GM18873 (cell line): ENCODE measurements at regions not wholly inside any gene's neighbourhood (a gene's known extent, or its start where the extent isn't known, plus 50 kb on each side); places are given as distances from the start of the nearest gene placed in this dataset.
"Not testable (repeated sequence)": the region's sequence is repeated elsewhere in the genome, so short reads cannot be mapped to it uniquely, and the experiment has no call there.

ENCODE experiments used
- ATAC-seq: cut with Tn5 transposase; IDR thresholded peaks from one replicate; pipeline ENCODE4 v1.9.1; 2021; ENCODE audit warnings: mild to moderate bottlenecking, moderate library complexity, moderate number of reproducible peaks; ENCODE audit not compliant: unreplicated experiment, low FRiP score

GRCh38 chr5:166856791-166857190 lies 1434.7 kb upstream of the WWC1 start:
- no peak for ATAC-seq

GRCh38 chr5:166860426-166860825 lies 1431.0 kb upstream of the WWC1 start:
- ATAC-seq, result no peak

- no peak for ATAC-seq
Observed at GRCh38 chr5:166862581-166862980, 1428.9 kb upstream of the WWC1 start.

DNA sequence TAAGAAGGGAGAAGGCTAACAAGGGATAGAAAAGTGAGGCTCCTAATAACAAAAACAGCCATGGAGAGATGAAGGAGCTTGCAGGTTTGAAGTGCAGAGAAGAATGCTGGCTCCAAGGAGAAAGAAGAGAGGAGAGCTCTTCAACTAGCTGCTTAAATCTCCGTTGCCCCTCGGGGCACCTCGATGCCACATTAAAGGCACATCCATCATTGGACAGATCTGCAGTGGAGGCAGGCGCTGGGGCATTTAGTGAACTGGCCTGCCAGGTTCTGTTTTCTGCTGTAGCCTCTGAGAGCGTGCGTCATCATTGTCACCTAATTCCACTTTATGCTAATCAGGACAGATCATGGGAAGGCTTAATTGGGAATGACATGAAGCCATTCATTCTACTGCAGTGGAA lies 1426.2 kb upstream of the WWC1 start:
- no peak for ATAC-seq

- no peak for ATAC-seq
Observed at GRCh38 chr5:166880456-166880855, 1411.0 kb upstream of the WWC1 start.

DNA sequence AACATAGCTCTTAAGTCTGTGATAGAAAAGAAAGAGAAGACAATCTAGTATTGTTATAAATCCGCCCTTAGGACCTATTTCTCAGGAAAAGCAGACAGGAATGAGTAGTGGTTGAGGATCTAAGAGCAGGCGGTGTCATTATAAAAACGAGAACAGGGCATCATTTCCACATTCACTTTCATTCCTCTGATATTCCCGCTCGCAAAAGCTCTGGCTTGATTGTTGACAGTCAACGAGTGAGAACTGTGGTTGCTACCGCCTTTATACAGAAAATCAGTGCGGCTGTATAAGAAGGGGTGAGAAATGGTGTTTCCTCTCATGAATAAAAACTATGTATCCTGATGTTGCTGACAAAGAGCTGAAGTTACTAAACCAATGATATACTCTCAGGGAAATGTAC lies 1409.6 kb upstream of the WWC1 start:
- ATAC-seq, result no peak

GRCh38 chr5:166883016-166883415 lies 1408.4 kb upstream of the WWC1 start:
- no peak for ATAC-seq

DNA sequence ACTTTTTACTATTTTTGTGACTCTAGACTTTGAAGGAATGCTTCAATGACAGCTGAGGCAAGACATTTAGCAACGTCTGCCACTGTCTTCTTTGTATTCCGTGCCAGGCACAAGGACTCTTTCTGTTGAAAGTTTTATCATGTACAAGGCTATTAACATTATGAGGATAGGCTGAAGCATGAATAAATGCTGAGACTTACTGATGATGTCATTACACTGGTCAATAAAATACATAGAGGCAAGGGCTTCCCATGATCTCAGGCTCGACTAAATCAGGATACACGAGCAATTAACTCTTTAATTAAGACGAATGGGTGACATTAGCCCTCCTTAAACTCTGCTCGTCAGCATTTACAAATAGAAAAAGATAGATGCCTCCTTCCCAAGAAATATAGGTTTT lies 1393.3 kb upstream of the WWC1 start:
- ATAC-seq, result no peak

GRCh38 chr5:166899343-166899742 lies 1392.1 kb upstream of the WWC1 start:
- ATAC-seq, result no peak

GRCh38 chr5:166904571-166904970 lies 1386.9 kb upstream of the WWC1 start:
- no peak for ATAC-seq

DNA sequence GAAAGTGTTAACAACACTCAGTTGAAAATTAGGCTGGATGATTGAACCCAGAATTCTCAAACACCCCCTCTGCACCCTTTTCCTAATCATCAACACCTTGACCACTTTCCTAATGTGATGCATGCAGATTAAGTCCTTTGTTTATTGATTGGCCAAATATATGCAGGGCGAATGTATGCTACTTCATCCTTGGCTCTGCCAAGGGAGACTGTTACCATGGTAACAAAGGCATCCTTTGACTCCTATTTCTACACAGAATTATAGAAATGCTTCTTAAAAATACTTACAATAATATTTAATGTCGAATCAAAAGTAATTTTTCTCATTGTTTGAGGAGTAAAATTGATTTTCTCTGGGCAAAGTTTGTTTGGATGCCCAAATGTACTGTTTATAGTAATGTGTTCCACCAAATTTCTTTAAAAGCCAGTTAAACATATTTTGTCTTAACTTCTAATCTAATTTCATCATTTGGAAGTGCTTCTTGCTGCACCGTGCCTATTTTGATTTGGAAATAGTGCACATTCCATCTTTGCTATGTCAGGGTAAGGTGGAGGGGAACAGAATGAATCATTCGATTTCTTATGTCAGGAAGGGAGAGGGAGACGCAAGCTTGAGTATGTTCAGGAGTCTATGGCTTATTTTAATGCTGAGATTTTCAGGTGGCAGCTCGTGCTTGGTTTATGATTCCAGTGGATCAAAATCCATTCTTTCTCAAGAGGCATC lies 1384.3 kb upstream of the WWC1 start:
- no peak for ATAC-seq

DNA sequence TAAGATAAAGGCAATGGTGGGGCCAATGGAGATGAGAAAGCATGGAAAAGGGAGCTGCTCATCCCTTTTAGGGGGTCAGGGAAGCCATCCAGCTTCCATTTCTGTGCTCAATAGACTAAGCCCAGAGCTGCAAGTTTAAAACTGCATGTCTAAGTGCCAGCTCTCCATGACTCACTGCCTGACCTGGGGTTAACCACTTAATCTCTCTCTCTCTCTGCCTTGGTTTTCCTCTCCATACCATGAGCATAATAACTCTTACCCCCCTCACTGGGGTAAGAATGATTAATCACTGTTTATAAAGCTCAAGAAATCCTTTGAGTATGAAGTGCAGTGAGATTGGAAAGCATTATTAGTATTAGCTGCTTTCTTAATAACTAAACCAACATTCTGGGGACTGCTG lies 1382.4 kb upstream of the WWC1 start:
- ATAC-seq, result no peak

GRCh38 chr5:166909926-166910325 lies 1381.5 kb upstream of the WWC1 start:
- ATAC-seq, result no peak

- ATAC-seq, result no peak
Observed at GRCh38 chr5:166910995-166911394, 1380.5 kb upstream of the WWC1 start.

GRCh38 chr5:166916021-166916420 lies 1375.4 kb upstream of the WWC1 start:
- ATAC-seq, result no peak

- no peak for ATAC-seq
Observed at GRCh38 chr5:166926138-166926537, 1365.3 kb upstream of the WWC1 start.

GRCh38 chr5:166926806-166927475 lies 1364.5 kb upstream of the WWC1 start:
- not testable (repeated sequence) for ATAC-seq

GRCh38 chr5:166936351-166936750 lies 1355.1 kb upstream of the WWC1 start:
- ATAC-seq, result no peak

- ATAC-seq, result no peak
Observed at GRCh38 chr5:166938071-166938470, 1353.4 kb upstream of the WWC1 start.

- no peak for ATAC-seq
Observed at GRCh38 chr5:166942948-166943347, 1348.5 kb upstream of the WWC1 start.

DNA sequence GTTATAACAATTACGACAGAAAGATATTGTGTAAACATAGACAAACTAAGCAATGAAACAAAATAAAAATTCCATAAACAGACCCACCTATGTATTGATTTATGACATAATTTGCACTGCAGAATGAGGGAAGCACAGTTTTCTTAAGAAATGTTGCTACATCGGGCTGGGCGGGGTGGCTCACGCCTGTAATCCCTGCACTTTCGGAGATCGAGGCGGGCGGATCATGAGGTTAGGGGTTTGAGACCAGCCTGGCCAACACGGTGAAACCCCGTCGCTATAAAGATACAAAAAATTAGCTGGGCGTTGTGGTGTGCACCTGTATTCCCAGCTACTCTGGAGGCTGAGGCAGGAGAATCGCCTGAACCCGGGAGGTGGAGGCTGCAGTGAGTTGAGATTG lies 1344.4 kb upstream of the WWC1 start:
- ATAC-seq, result no peak

- no peak for ATAC-seq
Observed at GRCh38 chr5:166948679-166949078, 1342.8 kb upstream of the WWC1 start.
